HepG2 (cell line): ENCODE measurements at regions not wholly inside any gene's neighbourhood (a gene's known extent, or its start where the extent isn't known, plus 50 kb on each side); places are given as distances from the start of the nearest gene placed in this dataset.

Experiments
- GRHL1 ChIP-seq: sonication (generic); formaldehyde crosslinking; conservative IDR thresholded peaks from 2 replicates; pipeline ENCODE4 v1.8.0; 2022; ENCODE audit warnings: missing genetic modification reagents
- IRX3 ChIP-seq: sonication (generic); formaldehyde crosslinking; IDR thresholded peaks from 2 replicates; pipeline ENCODE4 v1.8.1; 2023; ENCODE audit warnings: mild to moderate bottlenecking, low read depth, missing genetic modification reagents, borderline replicate concordance
- KLF16 ChIP-seq, 2 experiments: sonication (generic) in 1 of 2; formaldehyde crosslinking in 1 of 2; IDR thresholded peaks; 2 replicates each; pipeline versions ENCODE4 v1.6.1 to v1.8.0; 2016 to 2023; ENCODE audit warnings: missing genetic modification reagents in 2 of 2, missing compliant biosample characterization in 1 of 2
- MYPOP ChIP-seq: sonication (generic); formaldehyde crosslinking; IDR thresholded peaks from 2 replicates; pipeline ENCODE4 v1.8.1; 2023; ENCODE audit warnings: mild to moderate bottlenecking, moderate library complexity, missing genetic modification reagents
- NCOR1 ChIP-seq: fragments of 200-600 bp; sonication (generic); IDR thresholded peaks from 2 replicates; pipeline ENCODE4 v1.7.0; 2017; ENCODE audit warnings: antibody characterized with exemption, low read length, borderline replicate concordance
- RARG ChIP-seq: sonication (generic); formaldehyde crosslinking; IDR thresholded peaks from 2 replicates; pipeline ENCODE4 v1.4.0; 2020; ENCODE audit warnings: low read depth, mild to moderate bottlenecking, missing genetic modification reagents
- RXRA ChIP-seq: sonication (generic); formaldehyde crosslinking; IDR thresholded peaks from 2 replicates; pipeline ENCODE4 v1.5.1; 2020; ENCODE audit warnings: missing genetic modification reagents
- STAG1 ChIP-seq: sonication (generic); formaldehyde crosslinking; IDR thresholded peaks from 2 replicates; pipeline ENCODE4 v1.4.0; 2020; ENCODE audit warnings: missing genetic modification reagents
- THYN1 ChIP-seq: sonication (generic); formaldehyde crosslinking; IDR thresholded peaks from 2 replicates; pipeline ENCODE4 v1.8.1; 2023; ENCODE audit warnings: low read depth, mild to moderate bottlenecking, moderate library complexity, missing genetic modification reagents, borderline replicate concordance
- U2AF1 ChIP-seq: fragments of 200-400 bp; formaldehyde crosslinking; optimal IDR thresholded peaks from 2 replicates; pipeline ENCODE3; 2017; ENCODE audit warnings: mild to moderate bottlenecking, low read depth, low read length
- ZMYM4 ChIP-seq: sonication (generic); formaldehyde crosslinking; IDR thresholded peaks from 2 replicates; pipeline ENCODE4 v1.8.1; 2023; ENCODE audit warnings: mild to moderate bottlenecking, missing genetic modification reagents
- ZNF232 ChIP-seq: sonication (generic); formaldehyde crosslinking; IDR thresholded peaks from 2 replicates; pipeline ENCODE4 v1.4.0; 2020; ENCODE audit warnings: missing genetic modification reagents, borderline replicate concordance
- ZNF670 ChIP-seq: sonication (generic); formaldehyde crosslinking; IDR thresholded peaks from 2 replicates; pipeline ENCODE4 v1.8.0; 2022; ENCODE audit warnings: mild to moderate bottlenecking, missing genetic modification reagents, borderline replicate concordance
- TF ChIP-seq, protein P1 (sequence below): sonication (generic); formaldehyde crosslinking; IDR thresholded peaks from 2 replicates; pipeline ENCODE4 v1.4.0; 2020; ENCODE audit warnings: mild to moderate bottlenecking, missing genetic modification reagents
- TF ChIP-seq, protein P2 (sequence below): sonication (generic); formaldehyde crosslinking; IDR thresholded peaks from 2 replicates; pipeline ENCODE4 v1.4.0; 2020; ENCODE audit warnings: missing genetic modification reagents
- TF ChIP-seq, protein P3 (sequence below): sonication (generic); formaldehyde crosslinking; IDR thresholded peaks from 2 replicates; pipeline ENCODE4 v1.4.0; 2020; ENCODE audit warnings: mild to moderate bottlenecking, missing genetic modification reagents, borderline replicate concordance

DNA sequence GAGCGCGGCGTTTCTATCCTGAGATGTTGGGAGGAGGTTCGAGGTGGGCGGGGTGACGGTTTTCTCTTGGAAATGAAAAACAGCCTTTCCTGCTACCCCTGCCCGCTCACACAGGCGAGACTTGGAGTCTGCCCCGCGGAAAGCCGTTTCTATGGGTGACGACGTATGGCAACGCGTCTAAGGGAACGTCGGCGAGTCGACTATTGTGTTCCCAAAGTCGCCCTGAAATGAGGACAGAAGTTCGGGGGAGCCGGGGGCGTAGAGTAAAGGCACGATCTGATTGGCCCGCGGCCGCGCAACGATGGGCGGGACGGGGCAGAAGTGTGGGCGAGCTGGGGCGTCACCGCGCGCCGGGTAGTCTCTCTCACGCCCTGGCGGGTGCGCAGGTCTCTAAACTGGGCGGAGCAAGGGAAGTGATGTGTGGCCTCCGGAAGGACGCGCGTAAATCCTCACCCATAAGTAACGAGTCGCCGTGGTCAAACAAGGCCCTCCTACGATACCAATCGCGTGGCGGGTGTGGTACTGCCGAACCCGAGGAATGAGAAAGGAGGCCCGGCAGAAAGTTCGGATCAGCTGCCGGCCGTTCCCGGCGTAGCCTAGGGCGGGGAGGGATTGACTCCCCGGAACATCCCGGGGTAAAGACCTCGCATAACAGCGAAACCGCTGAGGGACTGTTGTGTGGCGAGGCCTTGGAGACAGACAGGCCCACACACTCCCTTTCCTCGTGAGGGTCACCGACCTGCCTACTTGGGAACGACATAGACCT, 89.6 kb downstream of the FAM161A start (continued):
- 0 out of 2 replicates have a peak, but pooled peaks have one; percentile 16 for TF ChIP-seq STAG1 (CRISPR knock-in tag)
- TF ChIP-seq U2AF1 = peak; percentile 77
- TF ChIP-seq RXRA (CRISPR knock-in tag) = peak; percentile 46; the same call in 1 of the 2 replicates
- TF ChIP-seq KLF16 (CRISPR knock-in tag; IDR thresholded peaks at IDR 0.05) = peak in 1 of 2 experiments; percentile 58; a peak in 1 of 4 replicates
- TF ChIP-seq RARG (CRISPR knock-in tag) = no peak
- TF ChIP-seq ZNF670 = 0 out of 2 replicates have a peak, but pooled peaks have one; percentile 87
- TF ChIP-seq, protein P1, sequence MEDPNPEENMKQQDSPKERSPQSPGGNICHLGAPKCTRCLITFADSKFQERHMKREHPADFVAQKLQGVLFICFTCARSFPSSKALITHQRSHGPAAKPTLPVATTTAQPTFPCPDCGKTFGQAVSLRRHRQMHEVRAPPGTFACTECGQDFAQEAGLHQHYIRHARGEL (CRISPR knock-in tag) = no peak; the same call in 1 of the 2 replicates
- TF ChIP-seq ZNF232 (CRISPR knock-in tag) = peak; percentile 83
- peak; percentile 83 for TF ChIP-seq MYPOP (CRISPR knock-in tag)
- TF ChIP-seq ZMYM4 (CRISPR knock-in tag) = peak; percentile 95
- TF ChIP-seq IRX3 (CRISPR knock-in tag) = 0 out of 2 replicates have a peak, but pooled peaks have one; percentile 37
- TF ChIP-seq, protein P2, sequence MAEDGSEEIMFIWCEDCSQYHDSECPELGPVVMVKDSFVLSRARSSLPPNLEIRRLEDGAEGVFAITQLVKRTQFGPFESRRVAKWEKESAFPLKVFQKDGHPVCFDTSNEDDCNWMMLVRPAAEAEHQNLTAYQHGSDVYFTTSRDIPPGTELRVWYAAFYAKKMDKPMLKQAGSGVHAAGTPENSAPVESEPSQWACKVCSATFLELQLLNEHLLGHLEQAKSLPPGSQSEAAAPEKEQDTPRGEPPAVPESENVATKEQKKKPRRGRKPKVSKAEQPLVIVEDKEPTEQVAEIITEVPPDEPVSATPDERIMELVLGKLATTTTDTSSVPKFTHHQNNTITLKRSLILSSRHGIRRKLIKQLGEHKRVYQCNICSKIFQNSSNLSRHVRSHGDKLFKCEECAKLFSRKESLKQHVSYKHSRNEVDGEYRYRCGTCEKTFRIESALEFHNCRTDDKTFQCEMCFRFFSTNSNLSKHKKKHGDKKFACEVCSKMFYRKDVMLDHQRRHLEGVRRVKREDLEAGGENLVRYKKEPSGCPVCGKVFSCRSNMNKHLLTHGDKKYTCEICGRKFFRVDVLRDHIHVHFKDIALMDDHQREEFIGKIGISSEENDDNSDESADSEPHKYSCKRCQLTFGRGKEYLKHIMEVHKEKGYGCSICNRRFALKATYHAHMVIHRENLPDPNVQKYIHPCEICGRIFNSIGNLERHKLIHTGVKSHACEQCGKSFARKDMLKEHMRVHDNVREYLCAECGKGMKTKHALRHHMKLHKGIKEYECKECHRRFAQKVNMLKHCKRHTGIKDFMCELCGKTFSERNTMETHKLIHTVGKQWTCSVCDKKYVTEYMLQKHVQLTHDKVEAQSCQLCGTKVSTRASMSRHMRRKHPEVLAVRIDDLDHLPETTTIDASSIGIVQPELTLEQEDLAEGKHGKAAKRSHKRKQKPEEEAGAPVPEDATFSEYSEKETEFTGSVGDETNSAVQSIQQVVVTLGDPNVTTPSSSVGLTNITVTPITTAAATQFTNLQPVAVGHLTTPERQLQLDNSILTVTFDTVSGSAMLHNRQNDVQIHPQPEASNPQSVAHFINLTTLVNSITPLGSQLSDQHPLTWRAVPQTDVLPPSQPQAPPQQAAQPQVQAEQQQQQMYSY = no peak
- TF ChIP-seq GRHL1 (CRISPR knock-in tag) = no peak
- peak; percentile 43; the same call in 1 of the 2 replicates for TF ChIP-seq THYN1
- TF ChIP-seq NCOR1 = no peak
- TF ChIP-seq, protein P3, sequence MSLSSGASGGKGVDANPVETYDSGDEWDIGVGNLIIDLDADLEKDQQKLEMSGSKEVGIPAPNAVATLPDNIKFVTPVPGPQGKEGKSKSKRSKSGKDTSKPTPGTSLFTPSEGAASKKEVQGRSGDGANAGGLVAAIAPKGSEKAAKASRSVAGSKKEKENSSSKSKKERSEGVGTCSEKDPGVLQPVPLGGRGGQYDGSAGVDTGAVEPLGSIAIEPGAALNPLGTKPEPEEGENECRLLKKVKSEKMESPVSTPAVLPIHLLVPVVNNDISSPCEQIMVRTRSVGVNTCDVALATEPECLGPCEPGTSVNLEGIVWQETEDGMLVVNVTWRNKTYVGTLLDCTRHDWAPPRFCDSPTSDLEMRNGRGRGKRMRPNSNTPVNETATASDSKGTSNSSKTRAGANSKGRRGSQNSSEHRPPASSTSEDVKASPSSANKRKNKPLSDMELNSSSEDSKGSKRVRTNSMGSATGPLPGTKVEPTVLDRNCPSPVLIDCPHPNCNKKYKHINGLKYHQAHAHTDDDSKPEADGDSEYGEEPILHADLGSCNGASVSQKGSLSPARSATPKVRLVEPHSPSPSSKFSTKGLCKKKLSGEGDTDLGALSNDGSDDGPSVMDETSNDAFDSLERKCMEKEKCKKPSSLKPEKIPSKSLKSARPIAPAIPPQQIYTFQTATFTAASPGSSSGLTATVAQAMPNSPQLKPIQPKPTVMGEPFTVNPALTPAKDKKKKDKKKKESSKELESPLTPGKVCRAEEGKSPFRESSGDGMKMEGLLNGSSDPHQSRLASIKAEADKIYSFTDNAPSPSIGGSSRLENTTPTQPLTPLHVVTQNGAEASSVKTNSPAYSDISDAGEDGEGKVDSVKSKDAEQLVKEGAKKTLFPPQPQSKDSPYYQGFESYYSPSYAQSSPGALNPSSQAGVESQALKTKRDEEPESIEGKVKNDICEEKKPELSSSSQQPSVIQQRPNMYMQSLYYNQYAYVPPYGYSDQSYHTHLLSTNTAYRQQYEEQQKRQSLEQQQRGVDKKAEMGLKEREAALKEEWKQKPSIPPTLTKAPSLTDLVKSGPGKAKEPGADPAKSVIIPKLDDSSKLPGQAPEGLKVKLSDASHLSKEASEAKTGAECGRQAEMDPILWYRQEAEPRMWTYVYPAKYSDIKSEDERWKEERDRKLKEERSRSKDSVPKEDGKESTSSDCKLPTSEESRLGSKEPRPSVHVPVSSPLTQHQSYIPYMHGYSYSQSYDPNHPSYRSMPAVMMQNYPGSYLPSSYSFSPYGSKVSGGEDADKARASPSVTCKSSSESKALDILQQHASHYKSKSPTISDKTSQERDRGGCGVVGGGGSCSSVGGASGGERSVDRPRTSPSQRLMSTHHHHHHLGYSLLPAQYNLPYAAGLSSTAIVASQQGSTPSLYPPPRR (CRISPR knock-in tag) = peak; percentile 43; the same call in 1 of the 2 replicates
